Superior temporal gyrus (tissue), 1 donor: ENCODE measurements at regions not wholly inside any gene's neighbourhood (a gene's known extent, or its start where the extent isn't known, plus 50 kb on each side); places are given as distances from the start of the nearest gene placed in this dataset.

ENCODE experiments used
- DNase-seq: peaks from one replicate; pipeline ENCODE4 v3.0.0-alpha.2; 2016; ENCODE audit errors: extremely low spot score

DNA sequence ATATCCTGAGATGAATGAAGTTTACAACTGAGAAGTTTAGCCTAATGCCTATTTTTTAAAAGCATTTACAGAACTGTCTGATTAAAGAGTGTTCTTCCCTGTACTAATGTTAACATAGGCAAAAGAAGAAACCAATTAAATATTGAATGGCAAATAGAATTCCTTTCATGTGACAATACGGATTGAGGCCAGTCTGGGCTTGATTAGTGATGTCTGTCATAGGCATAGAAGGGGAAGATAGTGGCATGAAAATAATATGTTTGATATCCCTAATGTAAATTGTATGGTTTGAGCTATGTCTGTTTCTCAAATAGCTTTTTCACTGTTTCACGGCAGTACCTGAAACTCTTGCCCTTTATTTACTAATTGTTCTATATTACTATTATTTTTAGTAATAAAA is 443.1 kb upstream of the CLINT1 start:
- no peak for DNase-seq

DNA sequence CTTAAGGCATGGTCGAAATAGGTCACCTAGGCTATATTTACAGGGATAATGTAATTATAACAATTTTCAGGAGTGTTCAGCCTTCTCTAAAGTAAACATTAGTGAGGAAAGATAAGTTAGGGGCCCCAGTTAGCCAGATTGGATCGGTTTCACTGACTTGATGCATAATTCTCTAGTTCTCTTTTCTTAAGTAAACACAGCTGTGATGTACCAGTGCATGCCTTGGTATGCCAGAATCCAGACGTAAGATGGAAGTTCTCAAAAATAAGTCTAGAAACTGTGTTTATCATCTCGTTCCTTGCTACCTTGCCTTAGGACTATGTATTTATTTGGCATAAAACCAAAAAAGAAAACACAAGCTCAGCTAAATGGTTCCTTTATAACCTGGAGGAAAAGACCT is 442.2 kb upstream of the CLINT1 start:
- no peak for DNase-seq

GRCh38 chr5:158300256-158300655 is 441.3 kb upstream of the CLINT1 start:
- DNase-seq: no peak

GRCh38 chr5:158297002-158297527 is 438.1 kb upstream of the CLINT1 start:
- no peak for DNase-seq

GRCh38 chr5:158294701-158295100 is 435.8 kb upstream of the CLINT1 start:
- DNase-seq: no peak

- DNase-seq: no peak
Measured at GRCh38 chr5:158292981-158293380, 434.0 kb upstream of the CLINT1 start.

- no peak for DNase-seq
Measured at GRCh38 chr5:158289967-158290366, 431.0 kb upstream of the CLINT1 start.

- no peak for DNase-seq
Measured at GRCh38 chr5:158288272-158288657, 429.3 kb upstream of the CLINT1 start.

- no peak for DNase-seq
Measured at GRCh38 chr5:158287643-158288271, 428.8 kb upstream of the CLINT1 start.

GRCh38 chr5:158286827-158287226 is 427.9 kb upstream of the CLINT1 start:
- DNase-seq: no peak

DNA sequence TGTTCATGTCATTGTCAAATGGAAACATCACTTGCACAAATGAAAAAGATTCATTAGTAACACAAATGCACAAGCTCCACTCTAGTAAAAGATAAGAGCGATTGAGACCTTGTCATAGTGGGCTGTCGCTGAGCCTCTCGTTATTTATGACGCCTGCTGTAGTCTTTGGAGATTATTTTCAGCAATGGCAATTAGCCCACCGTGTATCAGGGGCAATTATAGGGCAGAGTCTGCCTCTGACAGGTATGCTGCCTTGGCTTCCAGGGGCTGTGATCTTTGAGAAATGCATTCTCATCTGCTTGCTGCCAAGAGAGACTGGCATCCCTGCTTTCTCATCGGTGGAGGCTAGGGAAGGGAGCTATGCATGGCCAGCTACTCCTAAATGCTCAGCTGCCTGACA is 426.8 kb upstream of the CLINT1 start:
- no peak for DNase-seq

- no peak for DNase-seq
Measured at GRCh38 chr5:158284242-158284641, 425.3 kb upstream of the CLINT1 start.

DNA sequence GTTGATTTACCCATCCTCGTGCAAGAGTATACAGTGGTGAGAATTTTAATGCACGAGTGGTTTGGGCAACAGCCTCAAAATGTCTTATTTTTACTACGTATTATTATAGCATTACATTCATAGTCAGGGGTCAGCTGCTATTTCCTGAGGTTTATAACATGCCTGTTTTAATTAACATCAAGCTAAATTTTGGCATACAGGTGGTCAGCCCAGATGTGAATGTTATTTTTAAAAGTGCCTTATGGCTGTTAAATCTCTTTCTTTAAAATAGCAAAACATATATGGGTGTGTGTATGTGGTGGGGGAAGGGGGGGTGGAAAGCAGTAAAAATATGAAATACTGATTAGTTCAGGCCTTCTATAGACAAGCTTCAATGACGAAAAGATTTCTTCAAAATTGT is 424.5 kb upstream of the CLINT1 start:
- DNase-seq: no peak

- no peak for DNase-seq
Measured at GRCh38 chr5:158278216-158278925, 419.4 kb upstream of the CLINT1 start.

GRCh38 chr5:158277276-158277675 is 418.3 kb upstream of the CLINT1 start:
- no peak for DNase-seq

GRCh38 chr5:158276692-158277091 is 417.7 kb upstream of the CLINT1 start:
- DNase-seq: no peak

GRCh38 chr5:158275511-158275910 is 416.6 kb upstream of the CLINT1 start:
- DNase-seq: no peak

GRCh38 chr5:158273035-158273434 is 414.1 kb upstream of the CLINT1 start:
- no peak for DNase-seq

DNA sequence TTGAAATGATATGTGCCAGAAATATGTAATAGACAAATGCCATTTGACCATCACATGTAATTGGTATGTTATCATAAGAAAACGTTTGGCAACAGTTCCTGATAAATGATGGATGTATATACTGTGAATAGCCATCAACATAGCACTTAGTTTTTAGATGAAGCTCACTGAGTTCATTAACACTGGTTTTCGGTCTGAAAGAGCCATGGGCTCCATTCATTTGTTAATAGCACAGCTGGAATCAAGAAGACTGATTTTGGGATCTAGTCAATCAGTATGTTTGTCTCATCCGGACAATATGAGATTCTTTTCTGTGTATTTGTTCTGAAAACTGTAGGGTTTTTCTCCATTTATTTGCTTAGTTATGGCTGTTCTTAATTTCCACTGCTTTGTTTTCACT is 413.5 kb upstream of the CLINT1 start:
- DNase-seq: no peak

DNA sequence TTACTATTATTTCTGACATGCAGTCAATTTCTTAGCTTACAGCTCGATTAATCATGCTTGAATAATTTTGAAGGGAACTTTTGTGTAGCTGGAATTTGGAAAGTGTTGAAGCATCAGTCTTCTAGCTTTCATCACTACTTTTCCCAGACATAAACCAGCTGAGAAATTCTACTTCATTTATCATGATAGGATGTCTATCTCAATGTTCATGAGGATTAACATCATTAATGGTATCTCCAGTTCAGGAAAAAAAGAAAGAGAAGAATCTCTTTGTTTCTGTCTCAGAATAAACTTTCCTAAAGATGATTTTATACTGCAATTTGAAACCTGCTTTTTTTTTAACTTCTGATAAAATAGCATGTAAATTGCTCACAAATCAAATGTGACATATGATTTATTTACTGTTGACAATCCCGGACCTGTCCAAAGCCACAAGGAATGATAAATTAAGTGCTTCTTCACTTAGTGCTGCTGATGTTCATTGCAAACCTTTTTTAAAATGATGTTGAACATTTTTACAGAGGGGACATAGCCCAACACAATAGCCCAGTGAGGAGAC is 412.1 kb upstream of the CLINT1 start:
- no peak for DNase-seq

GRCh38 chr5:158268286-158268685 is 409.3 kb upstream of the CLINT1 start:
- no peak for DNase-seq

GRCh38 chr5:158267228-158267627 is 408.3 kb upstream of the CLINT1 start:
- DNase-seq: no peak
